ENCODE measurements at regions not wholly inside any gene's neighbourhood (a gene's known extent, or its start where the extent isn't known, plus 50 kb on each side); places are given as distances from the start of the nearest gene placed in this dataset.
"Not testable (repeated sequence)": the region's sequence is repeated elsewhere in the genome, so short reads cannot be mapped to it uniquely, and the experiment has no call there.

DNA sequence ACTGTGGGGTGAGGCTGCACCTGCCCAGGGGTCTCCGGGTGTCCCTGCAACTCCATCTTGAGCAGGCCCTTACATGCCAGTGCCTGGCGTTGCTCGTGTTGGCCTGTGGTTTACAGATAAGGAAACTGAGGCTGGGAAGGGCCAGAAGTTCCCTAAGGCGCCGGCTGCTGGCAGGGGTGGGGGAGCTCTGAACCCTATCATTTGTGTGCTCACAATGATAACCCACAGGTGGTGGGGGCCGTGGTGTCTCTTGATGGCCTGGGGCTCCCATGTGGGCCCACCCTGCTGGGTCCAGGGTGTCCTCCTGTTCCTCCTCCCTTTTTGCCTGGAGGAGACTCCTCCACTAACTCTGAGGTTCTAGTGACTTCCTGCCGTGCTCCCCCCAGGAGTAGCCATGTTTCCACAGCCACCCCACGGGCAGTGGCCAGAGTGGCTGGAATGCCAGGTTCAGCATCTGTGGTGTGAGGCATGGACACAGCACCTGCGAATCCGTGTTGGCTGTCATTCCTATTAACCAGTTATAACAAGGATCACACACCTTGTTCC lies 174.3 kb downstream of the NPIPB11 start:
- TF ChIP-seq, protein P1, sequence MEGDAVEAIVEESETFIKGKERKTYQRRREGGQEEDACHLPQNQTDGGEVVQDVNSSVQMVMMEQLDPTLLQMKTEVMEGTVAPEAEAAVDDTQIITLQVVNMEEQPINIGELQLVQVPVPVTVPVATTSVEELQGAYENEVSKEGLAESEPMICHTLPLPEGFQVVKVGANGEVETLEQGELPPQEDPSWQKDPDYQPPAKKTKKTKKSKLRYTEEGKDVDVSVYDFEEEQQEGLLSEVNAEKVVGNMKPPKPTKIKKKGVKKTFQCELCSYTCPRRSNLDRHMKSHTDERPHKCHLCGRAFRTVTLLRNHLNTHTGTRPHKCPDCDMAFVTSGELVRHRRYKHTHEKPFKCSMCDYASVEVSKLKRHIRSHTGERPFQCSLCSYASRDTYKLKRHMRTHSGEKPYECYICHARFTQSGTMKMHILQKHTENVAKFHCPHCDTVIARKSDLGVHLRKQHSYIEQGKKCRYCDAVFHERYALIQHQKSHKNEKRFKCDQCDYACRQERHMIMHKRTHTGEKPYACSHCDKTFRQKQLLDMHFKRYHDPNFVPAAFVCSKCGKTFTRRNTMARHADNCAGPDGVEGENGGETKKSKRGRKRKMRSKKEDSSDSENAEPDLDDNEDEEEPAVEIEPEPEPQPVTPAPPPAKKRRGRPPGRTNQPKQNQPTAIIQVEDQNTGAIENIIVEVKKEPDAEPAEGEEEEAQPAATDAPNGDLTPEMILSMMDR (IDR thresholded peaks at IDR 0.05; ENCODE audit: poor library complexity, severe bottlenecking) = not testable (repeated sequence)
- TF ChIP-seq EP300 (conservative IDR thresholded peaks at IDR 0.05; ENCODE audit: poor library complexity, severe bottlenecking); POLR2AphosphoS5 (IDR thresholded peaks at IDR 0.05); EZH2 (IDR thresholded peaks at IDR 0.05; ENCODE audit: borderline replicate concordance, insufficient read depth, low read length, poor library complexity, severe bottlenecking); SMC3 (conservative IDR thresholded peaks at IDR 0.05; ENCODE audit: poor library complexity): not testable (repeated sequence)
- TF ChIP-seq, protein P2, sequence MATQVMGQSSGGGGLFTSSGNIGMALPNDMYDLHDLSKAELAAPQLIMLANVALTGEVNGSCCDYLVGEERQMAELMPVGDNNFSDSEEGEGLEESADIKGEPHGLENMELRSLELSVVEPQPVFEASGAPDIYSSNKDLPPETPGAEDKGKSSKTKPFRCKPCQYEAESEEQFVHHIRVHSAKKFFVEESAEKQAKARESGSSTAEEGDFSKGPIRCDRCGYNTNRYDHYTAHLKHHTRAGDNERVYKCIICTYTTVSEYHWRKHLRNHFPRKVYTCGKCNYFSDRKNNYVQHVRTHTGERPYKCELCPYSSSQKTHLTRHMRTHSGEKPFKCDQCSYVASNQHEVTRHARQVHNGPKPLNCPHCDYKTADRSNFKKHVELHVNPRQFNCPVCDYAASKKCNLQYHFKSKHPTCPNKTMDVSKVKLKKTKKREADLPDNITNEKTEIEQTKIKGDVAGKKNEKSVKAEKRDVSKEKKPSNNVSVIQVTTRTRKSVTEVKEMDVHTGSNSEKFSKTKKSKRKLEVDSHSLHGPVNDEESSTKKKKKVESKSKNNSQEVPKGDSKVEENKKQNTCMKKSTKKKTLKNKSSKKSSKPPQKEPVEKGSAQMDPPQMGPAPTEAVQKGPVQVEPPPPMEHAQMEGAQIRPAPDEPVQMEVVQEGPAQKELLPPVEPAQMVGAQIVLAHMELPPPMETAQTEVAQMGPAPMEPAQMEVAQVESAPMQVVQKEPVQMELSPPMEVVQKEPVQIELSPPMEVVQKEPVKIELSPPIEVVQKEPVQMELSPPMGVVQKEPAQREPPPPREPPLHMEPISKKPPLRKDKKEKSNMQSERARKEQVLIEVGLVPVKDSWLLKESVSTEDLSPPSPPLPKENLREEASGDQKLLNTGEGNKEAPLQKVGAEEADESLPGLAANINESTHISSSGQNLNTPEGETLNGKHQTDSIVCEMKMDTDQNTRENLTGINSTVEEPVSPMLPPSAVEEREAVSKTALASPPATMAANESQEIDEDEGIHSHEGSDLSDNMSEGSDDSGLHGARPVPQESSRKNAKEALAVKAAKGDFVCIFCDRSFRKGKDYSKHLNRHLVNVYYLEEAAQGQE (IDR thresholded peaks at IDR 0.05; ENCODE audit: borderline replicate concordance) = not testable (repeated sequence)
